ENCODE measurements at regions not wholly inside any gene's neighbourhood (a gene's known extent, or its start where the extent isn't known, plus 50 kb on each side); places are given as distances from the start of the nearest gene placed in this dataset.

- no peak overlapping the region for H3K4me3 ChIP-seq (ENCODE audit: low read depth, low read length)
- TF ChIP-seq CTCF (IDR thresholded peaks at IDR 0.05; ENCODE audit: low read depth, low read length), result no peak
- no peak for DNase-seq (ENCODE audit: low read depth, low spot score)
- in situ Hi-C loops (cut with HindIII; ENCODE audit: low sequenced_read_pairs), result no loop called here
These were observed 408.2 kb upstream of the TUSC1 start for GRCh38 chr9:26086396-26086795.

GRCh38 chr9:26081847-26082246 is 403.6 kb upstream of the TUSC1 start:
- in situ Hi-C loops (cut with HindIII; ENCODE audit: low sequenced_read_pairs), result no loop called here
- H3K4me3 ChIP-seq (ENCODE audit: low read depth, low read length), result no peak overlapping the region
- no peak for DNase-seq (ENCODE audit: low read depth, low spot score)
- TF ChIP-seq CTCF (IDR thresholded peaks at IDR 0.05; ENCODE audit: low read depth, low read length), result no peak

- H3K4me3 ChIP-seq (ENCODE audit: low read depth, low read length), result no peak overlapping the region
- in situ Hi-C loops (cut with HindIII; ENCODE audit: low sequenced_read_pairs), result no loop called here
- DNase-seq (ENCODE audit: low read depth, low spot score), result no peak
- TF ChIP-seq CTCF (IDR thresholded peaks at IDR 0.05; ENCODE audit: low read depth, low read length), result no peak
These were observed 400.5 kb upstream of the TUSC1 start for GRCh38 chr9:26078706-26079105.

GRCh38 chr9:26077860-26078259 is 399.6 kb upstream of the TUSC1 start:
- TF ChIP-seq CTCF (IDR thresholded peaks at IDR 0.05; ENCODE audit: low read depth, low read length), result no peak
- in situ Hi-C loops (cut with HindIII; ENCODE audit: low sequenced_read_pairs), result no loop called here
- no peak for DNase-seq (ENCODE audit: low read depth, low spot score)
- no peak overlapping the region for H3K4me3 ChIP-seq (ENCODE audit: low read depth, low read length)

- no peak for TF ChIP-seq CTCF (IDR thresholded peaks at IDR 0.05; ENCODE audit: low read depth, low read length)
- in situ Hi-C loops (cut with HindIII; ENCODE audit: low sequenced_read_pairs), result no loop called here
- H3K4me3 ChIP-seq (ENCODE audit: low read depth, low read length), result no peak overlapping the region
- DNase-seq (ENCODE audit: low read depth, low spot score), result no peak
These were observed 389.4 kb upstream of the TUSC1 start for GRCh38 chr9:26067608-26068007.

- H3K4me3 ChIP-seq (ENCODE audit: low read depth, low read length), result no peak overlapping the region
- TF ChIP-seq CTCF (IDR thresholded peaks at IDR 0.05; ENCODE audit: low read depth, low read length), result no peak
- no peak for DNase-seq (ENCODE audit: low read depth, low spot score)
- in situ Hi-C loops (cut with HindIII; ENCODE audit: low sequenced_read_pairs), result no loop called here
These were observed 388.0 kb upstream of the TUSC1 start for GRCh38 chr9:26066237-26066636.

- no peak for DNase-seq (ENCODE audit: low read depth, low spot score)
- in situ Hi-C loops (cut with HindIII; ENCODE audit: low sequenced_read_pairs), result no loop called here
- H3K4me3 ChIP-seq (ENCODE audit: low read depth, low read length), result no peak overlapping the region
- no peak for TF ChIP-seq CTCF (IDR thresholded peaks at IDR 0.05; ENCODE audit: low read depth, low read length)
These were observed 383.8 kb upstream of the TUSC1 start for GRCh38 chr9:26061948-26062575.
